HG03354 (cell line): ENCODE measurements at regions not wholly inside any gene's neighbourhood (a gene's known extent, or its start where the extent isn't known, plus 50 kb on each side); places are given as distances from the start of the nearest gene placed in this dataset.
"Not testable (repeated sequence)": the region's sequence is repeated elsewhere in the genome, so short reads cannot be mapped to it uniquely, and the experiment has no call there.

ENCODE experiments used
- ATAC-seq: cut with Tn5 transposase; IDR thresholded peaks from one replicate; pipeline ENCODE4 v1.9.1; 2021; ENCODE audit warnings: mild to moderate bottlenecking; ENCODE audit not compliant: unreplicated experiment, poor library complexity, severe bottlenecking

- ATAC-seq = not testable (repeated sequence)
Measured at GRCh38 chr17:20387549-20387948, 79.8 kb downstream of the LGALS9B start.

GRCh38 chr17:20381358-20382300 lies 85.7 kb downstream of the LGALS9B start:
- peak; percentile 59 for ATAC-seq

- ATAC-seq = not testable (repeated sequence)
Measured at GRCh38 chr17:20380625-20381024, 86.7 kb downstream of the LGALS9B start.

DNA sequence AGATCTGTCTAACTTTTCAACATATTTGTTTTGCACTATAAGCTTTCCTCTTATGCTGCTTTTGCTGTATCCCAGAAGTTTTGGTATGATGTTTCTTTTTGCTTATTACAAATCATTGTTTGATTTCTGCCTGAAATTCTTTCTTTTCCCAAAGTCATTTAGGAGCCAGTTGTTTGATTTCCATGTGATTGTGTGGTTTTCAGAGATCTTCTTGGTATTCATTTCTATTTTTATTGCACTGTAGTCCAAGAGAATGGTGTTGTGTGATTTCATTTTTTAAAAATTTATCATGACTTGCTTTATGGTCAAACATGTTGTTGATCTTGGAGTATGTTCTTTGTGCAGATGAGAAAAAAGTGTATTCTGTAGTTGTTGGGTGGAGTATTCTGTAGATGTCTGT lies 88.1 kb downstream of the LGALS9B start:
- not testable (repeated sequence) for ATAC-seq

- not testable (repeated sequence) for ATAC-seq
Measured at GRCh38 chr17:20376642-20377041, 90.7 kb downstream of the LGALS9B start.

DNA sequence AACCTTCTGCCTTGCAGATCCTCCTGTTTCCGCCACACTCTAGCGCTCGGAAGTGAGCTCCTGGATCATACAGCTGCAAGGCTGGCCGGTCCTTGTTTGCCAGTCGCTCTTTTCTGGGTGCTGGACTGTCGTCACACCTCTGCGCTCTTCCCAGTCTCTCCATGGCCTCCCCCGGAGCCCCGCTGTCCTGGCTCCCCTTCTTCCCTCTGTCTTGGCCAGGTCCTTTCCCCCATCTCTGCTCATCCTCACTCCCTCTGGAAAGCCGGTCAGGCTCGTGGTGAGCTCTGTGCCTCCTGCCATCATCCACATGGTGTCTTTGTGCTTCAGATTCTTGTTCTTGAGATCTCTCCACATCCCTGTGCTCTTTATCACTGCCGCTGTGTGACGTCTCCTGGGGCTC lies 91.6 kb downstream of the LGALS9B start:
- ATAC-seq = not testable (repeated sequence)
